HL-60 (cell line): ENCODE measurements at regions not wholly inside any gene's neighbourhood (a gene's known extent, or its start where the extent isn't known, plus 50 kb on each side); places are given as distances from the start of the nearest gene placed in this dataset.

Source experiments
- DNase-seq, 2 experiments: peaks; one replicate each; pipeline ENCODE4 v3.0.0-alpha.2; 2010 to 2020; ENCODE audit warnings: low read depth in 1 of 2, low spot score in 1 of 2
- H3K27ac ChIP-seq: fragments of 250-450 bp; sonication (Bioruptor Pico); replicated peaks from 2 replicates; pipeline ENCODE4 v1.5.1; 2020; ENCODE audit warnings: mild to moderate bottlenecking, moderate library complexity
- H3K27me3 ChIP-seq: fragments of 250-450 bp; sonication (Bioruptor Pico); 2 replicates; pipeline ENCODE4 v1.5.1; 2021; ENCODE audit warnings: mild to moderate bottlenecking, moderate library complexity; ENCODE audit not compliant: insufficient read depth, poor library complexity, severe bottlenecking
- H3K4me3 ChIP-seq: replicated peaks from 2 replicates; pipeline ENCODE4 v1.5.1; 2011; ENCODE audit warnings: mild to moderate bottlenecking, control low read depth, low read length; ENCODE audit not compliant: insufficient read depth
- GABPA ChIP-seq: IDR thresholded peaks from 2 replicates; pipeline ENCODE4 v1.6.1; 2012; ENCODE audit warnings: low read depth
- POLR2AphosphoS5 ChIP-seq: IDR thresholded peaks from 2 replicates; pipeline ENCODE4 v1.6.1; 2012; ENCODE audit warnings: low read depth
- SPI1 ChIP-seq: IDR thresholded peaks from 2 replicates; pipeline ENCODE4 v1.6.1; 2012; ENCODE audit warnings: low read depth, mild to moderate bottlenecking, borderline replicate concordance
- TF ChIP-seq, protein P1 (sequence below): IDR thresholded peaks from one replicate; pipeline ENCODE4 v1.5.1; 2011; ENCODE audit warnings: low read length, control low read depth, inconsistent platforms; ENCODE audit not compliant: insufficient read depth
- TF ChIP-seq, protein P2 (sequence below): IDR thresholded peaks from 2 replicates; pipeline ENCODE4 v1.6.1; 2012; ENCODE audit warnings: low read depth; ENCODE audit not compliant: insufficient replicate concordance

- Histone ChIP-seq H3K27me3 (no peaks in the 10 kb centered on the region), H3K4me3 (no peak overlapping the region), H3K27ac (no peak overlapping the region)
- TF ChIP-seq, protein P1, sequence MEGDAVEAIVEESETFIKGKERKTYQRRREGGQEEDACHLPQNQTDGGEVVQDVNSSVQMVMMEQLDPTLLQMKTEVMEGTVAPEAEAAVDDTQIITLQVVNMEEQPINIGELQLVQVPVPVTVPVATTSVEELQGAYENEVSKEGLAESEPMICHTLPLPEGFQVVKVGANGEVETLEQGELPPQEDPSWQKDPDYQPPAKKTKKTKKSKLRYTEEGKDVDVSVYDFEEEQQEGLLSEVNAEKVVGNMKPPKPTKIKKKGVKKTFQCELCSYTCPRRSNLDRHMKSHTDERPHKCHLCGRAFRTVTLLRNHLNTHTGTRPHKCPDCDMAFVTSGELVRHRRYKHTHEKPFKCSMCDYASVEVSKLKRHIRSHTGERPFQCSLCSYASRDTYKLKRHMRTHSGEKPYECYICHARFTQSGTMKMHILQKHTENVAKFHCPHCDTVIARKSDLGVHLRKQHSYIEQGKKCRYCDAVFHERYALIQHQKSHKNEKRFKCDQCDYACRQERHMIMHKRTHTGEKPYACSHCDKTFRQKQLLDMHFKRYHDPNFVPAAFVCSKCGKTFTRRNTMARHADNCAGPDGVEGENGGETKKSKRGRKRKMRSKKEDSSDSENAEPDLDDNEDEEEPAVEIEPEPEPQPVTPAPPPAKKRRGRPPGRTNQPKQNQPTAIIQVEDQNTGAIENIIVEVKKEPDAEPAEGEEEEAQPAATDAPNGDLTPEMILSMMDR = no peak
- TF ChIP-seq SPI1 = no peak
- TF ChIP-seq GABPA = no peak
- TF ChIP-seq, protein P2, sequence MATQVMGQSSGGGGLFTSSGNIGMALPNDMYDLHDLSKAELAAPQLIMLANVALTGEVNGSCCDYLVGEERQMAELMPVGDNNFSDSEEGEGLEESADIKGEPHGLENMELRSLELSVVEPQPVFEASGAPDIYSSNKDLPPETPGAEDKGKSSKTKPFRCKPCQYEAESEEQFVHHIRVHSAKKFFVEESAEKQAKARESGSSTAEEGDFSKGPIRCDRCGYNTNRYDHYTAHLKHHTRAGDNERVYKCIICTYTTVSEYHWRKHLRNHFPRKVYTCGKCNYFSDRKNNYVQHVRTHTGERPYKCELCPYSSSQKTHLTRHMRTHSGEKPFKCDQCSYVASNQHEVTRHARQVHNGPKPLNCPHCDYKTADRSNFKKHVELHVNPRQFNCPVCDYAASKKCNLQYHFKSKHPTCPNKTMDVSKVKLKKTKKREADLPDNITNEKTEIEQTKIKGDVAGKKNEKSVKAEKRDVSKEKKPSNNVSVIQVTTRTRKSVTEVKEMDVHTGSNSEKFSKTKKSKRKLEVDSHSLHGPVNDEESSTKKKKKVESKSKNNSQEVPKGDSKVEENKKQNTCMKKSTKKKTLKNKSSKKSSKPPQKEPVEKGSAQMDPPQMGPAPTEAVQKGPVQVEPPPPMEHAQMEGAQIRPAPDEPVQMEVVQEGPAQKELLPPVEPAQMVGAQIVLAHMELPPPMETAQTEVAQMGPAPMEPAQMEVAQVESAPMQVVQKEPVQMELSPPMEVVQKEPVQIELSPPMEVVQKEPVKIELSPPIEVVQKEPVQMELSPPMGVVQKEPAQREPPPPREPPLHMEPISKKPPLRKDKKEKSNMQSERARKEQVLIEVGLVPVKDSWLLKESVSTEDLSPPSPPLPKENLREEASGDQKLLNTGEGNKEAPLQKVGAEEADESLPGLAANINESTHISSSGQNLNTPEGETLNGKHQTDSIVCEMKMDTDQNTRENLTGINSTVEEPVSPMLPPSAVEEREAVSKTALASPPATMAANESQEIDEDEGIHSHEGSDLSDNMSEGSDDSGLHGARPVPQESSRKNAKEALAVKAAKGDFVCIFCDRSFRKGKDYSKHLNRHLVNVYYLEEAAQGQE = no peak
- TF ChIP-seq POLR2AphosphoS5 = no peak
- no peak for DNase-seq
Measured at GRCh38 chr10:21297603-21298383, 227.7 kb downstream of the SKIDA1 start.

DNA sequence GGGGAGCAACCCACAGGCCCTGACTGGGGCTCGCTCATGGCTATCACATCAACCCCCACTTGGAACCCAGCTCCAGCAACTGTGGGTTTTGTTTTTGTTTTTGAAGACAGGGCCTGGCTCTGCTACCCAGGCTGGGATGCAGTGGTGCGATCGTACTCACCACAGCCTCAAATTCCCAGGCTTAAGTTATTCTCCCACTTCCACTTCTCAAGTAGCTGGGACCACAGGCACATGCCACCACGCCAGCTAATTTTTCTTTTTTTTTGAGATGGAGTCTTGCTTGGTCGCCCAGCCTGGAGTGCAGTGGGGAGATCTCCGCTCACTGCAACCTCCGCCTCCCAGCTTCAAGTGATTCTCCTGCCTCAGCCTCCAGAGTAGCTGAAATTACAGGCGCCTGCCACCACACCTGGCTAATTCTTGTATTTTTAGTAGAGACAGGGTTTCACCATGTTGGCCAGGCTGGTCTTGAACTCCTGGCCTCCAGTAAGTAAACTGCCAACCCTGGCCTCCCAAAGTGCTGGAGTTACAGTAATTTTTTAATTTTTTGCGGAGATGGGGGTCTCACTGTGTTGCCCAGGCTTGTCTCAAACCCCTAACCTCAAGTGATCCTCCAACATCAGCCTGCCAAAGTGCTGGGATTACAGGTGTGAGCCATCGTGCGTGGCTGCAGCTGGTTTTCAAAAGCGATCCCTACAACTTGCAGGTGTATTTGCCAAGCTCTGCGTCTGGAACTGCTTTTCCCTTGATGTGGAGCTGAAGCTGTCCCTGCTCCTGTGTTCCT lies 228.7 kb downstream of the SKIDA1 start:
- H3K27ac ChIP-seq = no peak overlapping the region
- H3K27me3 ChIP-seq = no peaks in the 10 kb centered on the region
- TF ChIP-seq, protein P2 = no peak
- TF ChIP-seq, protein P1 = no peak
- TF ChIP-seq SPI1 (no peak), POLR2AphosphoS5 (no peak), GABPA (no peak)
- DNase-seq = no peak
- no peak overlapping the region for H3K4me3 ChIP-seq

GRCh38 chr10:21293518-21294356 lies 231.7 kb downstream of the SKIDA1 start:
- no peak for DNase-seq
- H3K27ac ChIP-seq = no peak overlapping the region
- H3K4me3 ChIP-seq = no peak overlapping the region
- H3K27me3 ChIP-seq = no peaks in the 10 kb centered on the region
- TF ChIP-seq, protein P2 = no peak
- TF ChIP-seq GABPA = no peak
- no peak for TF ChIP-seq POLR2AphosphoS5
- no peak for TF ChIP-seq SPI1
- TF ChIP-seq, protein P1 = no peak
